PFSK-1 (cell line): ENCODE measurements at regions not wholly inside any gene's neighbourhood (a gene's known extent, or its start where the extent isn't known, plus 50 kb on each side); places are given as distances from the start of the nearest gene placed in this dataset.

Experiments
- FOXP2 ChIP-seq: optimal IDR thresholded peaks from 2 replicates; pipeline ENCODE3; 2011; ENCODE audit warnings: borderline replicate concordance, control low read depth, inconsistent platforms; ENCODE audit not compliant: insufficient read depth; ENCODE audit errors: extremely low read length, extremely low read depth
- POLR2AphosphoS5 ChIP-seq: IDR thresholded peaks from 2 replicates; pipeline ENCODE4 v1.6.1; 2012; ENCODE audit warnings: low read depth, mild to moderate bottlenecking, control low read depth, low read length, moderate library complexity
- SIN3A ChIP-seq: IDR thresholded peaks from 2 replicates; pipeline ENCODE4 v1.6.1; 2012; ENCODE audit warnings: mild to moderate bottlenecking, low read length, moderate library complexity, borderline replicate concordance; ENCODE audit not compliant: insufficient read depth
- TAF1 ChIP-seq: IDR thresholded peaks from 2 replicates; pipeline ENCODE4 v1.6.1; 2012; ENCODE audit warnings: low read length, control low read depth, borderline replicate concordance; ENCODE audit not compliant: insufficient read depth
- TF ChIP-seq, protein P1 (sequence below), 2 experiments: IDR thresholded peaks; 2 replicates each; pipeline versions ENCODE4 v1.6.1 to v1.8.0; 2011 to 2012; ENCODE audit warnings: low read depth in 2 of 2, low read length in 2 of 2, control low read depth in 1 of 2, inconsistent platforms in 1 of 2, mild to moderate bottlenecking in 1 of 2, moderate library complexity in 1 of 2; ENCODE audit not compliant: insufficient read depth in 1 of 2

DNA sequence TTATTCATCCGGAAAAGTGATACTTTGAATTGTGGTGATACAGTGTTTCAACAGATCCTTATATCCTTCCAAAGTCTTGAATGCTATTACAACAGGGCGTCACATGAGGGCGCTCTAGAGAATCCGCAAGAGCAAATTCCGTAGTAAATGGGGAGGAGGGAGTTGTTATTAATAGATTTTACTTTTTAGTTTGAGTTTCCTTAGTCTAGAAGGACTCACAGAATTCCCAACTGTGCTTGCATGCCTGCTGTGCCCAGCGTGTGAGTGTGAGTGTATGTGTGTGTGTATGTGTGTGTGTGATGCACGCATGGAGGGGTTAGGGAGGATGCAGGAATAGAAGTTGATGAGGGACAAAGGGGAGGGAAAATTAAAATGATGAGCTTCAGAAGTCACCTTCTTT lies 375.3 kb downstream of the C12orf75 start:
- no peak for TF ChIP-seq POLR2AphosphoS5
- no peak for TF ChIP-seq FOXP2
- no peak for TF ChIP-seq TAF1
- TF ChIP-seq SIN3A, result no peak
- TF ChIP-seq, protein P1, sequence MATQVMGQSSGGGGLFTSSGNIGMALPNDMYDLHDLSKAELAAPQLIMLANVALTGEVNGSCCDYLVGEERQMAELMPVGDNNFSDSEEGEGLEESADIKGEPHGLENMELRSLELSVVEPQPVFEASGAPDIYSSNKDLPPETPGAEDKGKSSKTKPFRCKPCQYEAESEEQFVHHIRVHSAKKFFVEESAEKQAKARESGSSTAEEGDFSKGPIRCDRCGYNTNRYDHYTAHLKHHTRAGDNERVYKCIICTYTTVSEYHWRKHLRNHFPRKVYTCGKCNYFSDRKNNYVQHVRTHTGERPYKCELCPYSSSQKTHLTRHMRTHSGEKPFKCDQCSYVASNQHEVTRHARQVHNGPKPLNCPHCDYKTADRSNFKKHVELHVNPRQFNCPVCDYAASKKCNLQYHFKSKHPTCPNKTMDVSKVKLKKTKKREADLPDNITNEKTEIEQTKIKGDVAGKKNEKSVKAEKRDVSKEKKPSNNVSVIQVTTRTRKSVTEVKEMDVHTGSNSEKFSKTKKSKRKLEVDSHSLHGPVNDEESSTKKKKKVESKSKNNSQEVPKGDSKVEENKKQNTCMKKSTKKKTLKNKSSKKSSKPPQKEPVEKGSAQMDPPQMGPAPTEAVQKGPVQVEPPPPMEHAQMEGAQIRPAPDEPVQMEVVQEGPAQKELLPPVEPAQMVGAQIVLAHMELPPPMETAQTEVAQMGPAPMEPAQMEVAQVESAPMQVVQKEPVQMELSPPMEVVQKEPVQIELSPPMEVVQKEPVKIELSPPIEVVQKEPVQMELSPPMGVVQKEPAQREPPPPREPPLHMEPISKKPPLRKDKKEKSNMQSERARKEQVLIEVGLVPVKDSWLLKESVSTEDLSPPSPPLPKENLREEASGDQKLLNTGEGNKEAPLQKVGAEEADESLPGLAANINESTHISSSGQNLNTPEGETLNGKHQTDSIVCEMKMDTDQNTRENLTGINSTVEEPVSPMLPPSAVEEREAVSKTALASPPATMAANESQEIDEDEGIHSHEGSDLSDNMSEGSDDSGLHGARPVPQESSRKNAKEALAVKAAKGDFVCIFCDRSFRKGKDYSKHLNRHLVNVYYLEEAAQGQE (IDR thresholded peaks at IDR 0.05; ENCODE audit: insufficient read depth in 1 of 2, low read depth in 2 of 2, low read length in 2 of 2), result no peak

DNA sequence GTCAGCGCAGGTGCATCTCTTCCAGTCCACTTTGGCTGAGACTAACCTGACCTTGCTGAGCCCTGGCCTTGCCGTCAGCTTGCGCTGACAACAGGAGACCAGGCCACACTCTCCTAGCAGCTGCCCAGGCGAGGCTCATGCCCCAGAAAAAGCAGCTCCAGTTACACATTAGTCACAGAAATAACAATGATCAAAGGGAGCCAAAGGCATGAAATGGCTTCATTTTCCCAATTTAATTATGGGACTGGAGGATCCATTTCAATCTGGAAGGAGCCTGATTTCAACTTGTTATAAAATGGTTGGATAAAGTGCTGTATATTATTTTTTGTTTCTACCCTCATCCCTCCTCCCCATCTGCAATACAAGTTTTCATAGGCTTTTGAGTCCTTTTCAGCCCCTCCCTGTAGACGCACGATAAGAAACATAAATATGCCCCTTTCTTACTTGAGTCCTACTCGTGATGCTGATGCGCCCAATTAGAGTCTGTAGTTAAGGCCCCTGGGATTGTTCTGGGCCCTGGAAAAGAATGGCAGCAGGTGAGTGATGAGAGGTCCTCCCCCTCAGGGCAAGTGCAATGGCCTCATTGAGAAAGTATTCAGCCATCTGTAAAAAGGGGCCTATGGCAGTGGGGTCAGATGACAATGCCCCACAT lies 376.0 kb downstream of the C12orf75 start:
- TF ChIP-seq, protein P1 (IDR thresholded peaks at IDR 0.05; ENCODE audit: insufficient read depth in 1 of 2, low read depth in 2 of 2, low read length in 2 of 2), result no peak
- no peak for TF ChIP-seq FOXP2
- no peak for TF ChIP-seq SIN3A
- TF ChIP-seq POLR2AphosphoS5, result no peak
- TF ChIP-seq TAF1, result no peak

DNA sequence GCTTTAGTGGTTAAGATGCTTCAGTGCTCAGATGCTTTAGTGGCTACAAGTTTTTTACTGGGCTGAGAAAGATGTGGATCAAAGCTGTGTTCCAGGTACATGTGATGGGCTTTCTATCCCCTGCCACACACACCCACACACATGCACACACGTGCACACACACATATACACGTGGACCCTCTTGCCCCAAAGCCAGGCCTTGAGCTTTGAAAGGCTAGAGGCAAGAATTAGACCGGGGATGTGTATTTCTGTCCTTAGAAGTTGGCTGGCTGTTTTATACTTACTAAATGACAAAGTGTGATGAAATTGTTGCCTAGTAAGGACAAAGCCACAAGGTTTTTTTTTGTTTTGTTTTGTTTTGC lies 376.5 kb downstream of the C12orf75 start:
- TF ChIP-seq POLR2AphosphoS5, result no peak
- TF ChIP-seq TAF1, result no peak
- no peak for TF ChIP-seq FOXP2
- no peak for TF ChIP-seq SIN3A
- TF ChIP-seq, protein P1 (IDR thresholded peaks at IDR 0.05; ENCODE audit: insufficient read depth in 1 of 2, low read depth in 2 of 2, low read length in 2 of 2), result no peak

DNA sequence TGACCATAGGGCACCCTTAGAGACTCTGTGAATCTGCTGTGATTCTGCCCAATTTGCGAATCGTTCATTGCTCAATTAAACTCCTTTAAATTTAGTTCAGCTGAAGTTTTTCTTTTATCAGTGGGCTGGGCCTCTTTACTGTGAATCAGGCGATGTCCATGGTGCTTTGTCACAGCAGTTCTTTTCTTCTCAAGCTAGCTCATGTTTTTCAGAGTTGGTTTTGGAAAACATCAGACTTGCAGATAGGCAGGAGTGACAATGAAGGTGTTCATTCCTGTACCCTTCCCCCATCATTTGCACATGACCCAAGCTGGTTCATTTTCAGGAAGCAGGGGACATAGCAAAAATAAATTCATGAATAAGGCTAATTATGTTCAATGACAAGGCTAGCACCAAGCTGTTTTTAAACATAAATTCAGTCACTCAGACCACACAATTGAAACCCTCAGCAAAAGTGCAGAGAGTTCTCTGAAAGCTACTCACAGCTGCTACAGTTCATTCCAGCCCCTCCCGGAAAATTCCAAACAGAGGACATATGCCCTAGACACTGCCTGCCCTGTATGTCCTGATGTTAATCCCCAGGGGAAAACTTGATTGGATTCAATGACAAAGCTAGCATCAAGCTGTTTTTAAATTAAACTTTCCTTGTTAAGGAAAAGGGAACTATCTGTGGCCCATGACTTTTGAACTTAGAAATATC lies 383.3 kb downstream of the C12orf75 start:
- TF ChIP-seq POLR2AphosphoS5, result no peak
- TF ChIP-seq FOXP2, result no peak
- TF ChIP-seq, protein P1 (IDR thresholded peaks at IDR 0.05; ENCODE audit: insufficient read depth in 1 of 2, low read depth in 2 of 2, low read length in 2 of 2), result no peak
- TF ChIP-seq TAF1, result no peak
- no peak for TF ChIP-seq SIN3A
